T-cell (primary cell): ENCODE measurements at regions not wholly inside any gene's neighbourhood (a gene's known extent, or its start where the extent isn't known, plus 50 kb on each side); places are given as distances from the start of the nearest gene placed in this dataset.

Experiments used
- ATAC-seq, 4 experiments: fragments of 200-7000 bp in 3 of 4; fragments of 150-1000 bp in 1 of 4; cut with Tn5 transposase; replicated peaks in 1 of 4; 1 replicate in 3 of 4; 2 replicates in 1 of 4; pipeline ENCODE4 v1.10.0; 2021; ENCODE audit warnings: moderate library complexity in 3 of 4, mild to moderate bottlenecking in 2 of 4, moderate number of reproducible peaks in 1 of 4
- CTCF ChIA-PET, 2 donors: fragments of 300-600 bp; sonication (Branson Sonifier 250); formaldehyde crosslinking; loops; one replicate each; lab custom pipeline; 2022; ENCODE audit warnings: antibody characterized with exemption in 2 of 2; lab: Charles Lee
- POLR2A ChIA-PET, 2 donors: fragments of 300-600 bp; sonication (Branson Sonifier 250); formaldehyde crosslinking; loops; one replicate each; lab custom pipeline; 2022; ENCODE audit warnings: antibody characterized with exemption in 2 of 2; lab: Charles Lee
- DNase-seq, 35 experiments: peaks; one replicate each; pipeline versions ENCODE4 v3.0.0 to v3.0.0-alpha.2; 2013 to 2023
- H3K27ac ChIP-seq: one replicate; pipeline ENCODE4 v1.5.1; 2013; ENCODE audit warnings: low read length
- H3K27me3 ChIP-seq, 2 experiments: replicated peaks in 1 of 2; 1 replicate in 1 of 2; 2 replicates in 1 of 2; pipeline versions ENCODE4 v1.6.1 to v1.7.0; 2013; ENCODE audit warnings: low read length in 1 of 2, mixed read lengths in 1 of 2; ENCODE audit not compliant: control insufficient read depth in 2 of 2, insufficient read depth in 2 of 2; ENCODE audit errors: extremely low read depth in 1 of 2
- H3K36me3 ChIP-seq, 2 donors: 1 replicate in 1 of 2; 2 replicates in 1 of 2; pipeline versions ENCODE4 v1.6.1 to v1.7.0; 2013; ENCODE audit warnings: low read length in 1 of 2; ENCODE audit not compliant: control insufficient read depth in 2 of 2, insufficient read depth in 1 of 2; ENCODE audit errors: extremely low read depth in 1 of 2
- H3K4me1 ChIP-seq, 2 experiments: 1 replicate in 1 of 2; 2 replicates in 1 of 2; pipeline versions ENCODE4 v1.6.1 to v1.7.0; 2013; ENCODE audit warnings: low read length in 2 of 2, mixed read lengths in 1 of 2; ENCODE audit not compliant: insufficient read depth in 2 of 2, control insufficient read depth in 1 of 2; ENCODE audit errors: extremely low read depth in 1 of 2
- H3K4me3 ChIP-seq, 2 donors: 1 replicate in 1 of 2; 2 replicates in 1 of 2; pipeline versions ENCODE4 v1.5.1 to v1.7.0; 2013; ENCODE audit warnings: mild to moderate bottlenecking in 2 of 2, low read length in 1 of 2, moderate library complexity in 1 of 2; ENCODE audit not compliant: control insufficient read depth in 1 of 2; ENCODE audit errors: extremely low read depth in 1 of 2
- H3K9me3 ChIP-seq: 2 replicates; pipeline ENCODE4 v1.7.0; 2013
- H3K27ac Mint-ChIP-seq, 2 donors: one replicate each; pipeline ENCODE4 v1.8.0; 2020 to 2021; ENCODE audit warnings: mild to moderate bottlenecking in 2 of 2, mixed read lengths in 2 of 2
- H3K27me3 Mint-ChIP-seq, 2 donors: one replicate each; pipeline ENCODE4 v1.8.0; 2021 to 2022; ENCODE audit warnings: mixed read lengths in 2 of 2
- H3K36me3 Mint-ChIP-seq: one replicate; pipeline ENCODE4 v1.8.0; 2021; ENCODE audit warnings: mixed read lengths
- H3K4me1 Mint-ChIP-seq, 3 donors: one replicate each; pipeline ENCODE4 v1.8.0; 2020 to 2022; ENCODE audit warnings: mixed read lengths in 3 of 3, mild to moderate bottlenecking in 1 of 3
- H3K4me3 Mint-ChIP-seq, 3 donors: one replicate each; pipeline ENCODE4 v1.8.0; 2020 to 2022; ENCODE audit warnings: mild to moderate bottlenecking in 3 of 3, mixed read lengths in 3 of 3, moderate library complexity in 3 of 3
- H3K9me3 Mint-ChIP-seq, 3 donors: one replicate each; pipeline ENCODE4 v1.8.0; 2020 to 2022; ENCODE audit warnings: mixed read lengths in 3 of 3
- WGBS: methylation state at CpG from one replicate; pipeline ENCODE4 v1.1.5; 2013; ENCODE audit warnings: missing lambda C conversion rate; ENCODE audit not compliant: insufficient coverage; 5-methylcytosine and 5-hydroxymethylcytosine counted together

DNA sequence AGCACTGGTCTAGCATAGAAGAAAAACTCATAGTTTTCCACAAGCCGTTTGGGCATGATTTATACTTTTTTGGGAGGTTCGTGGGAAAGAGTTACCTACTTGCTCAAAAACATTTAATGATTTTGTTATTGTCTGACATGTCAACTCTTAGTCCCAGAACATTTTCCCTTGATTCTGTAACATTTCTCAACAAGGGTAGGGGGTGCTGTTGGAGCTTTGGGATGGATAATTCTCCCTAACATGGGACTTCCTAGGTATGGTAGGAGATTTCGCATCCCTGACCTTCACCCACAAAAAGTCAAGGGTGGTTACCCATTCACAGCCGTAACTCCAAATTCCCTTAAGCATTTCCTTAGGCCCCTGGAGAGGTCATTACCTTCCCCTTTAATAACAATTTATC is 378.0 kb downstream of the YTHDC2 start:
- no peaks in the 10 kb centered on the region for H3K9me3 ChIP-seq
- H3K9me3 Mint-ChIP-seq = peaks cover 0 to 8% (median 0%) of the 10 kb centered on the region in 3 donors
- H3K27me3 Mint-ChIP-seq = no peaks in the 10 kb centered on the region
- no peak overlapping the region for H3K4me3 Mint-ChIP-seq
- H3K4me1 ChIP-seq = no peaks in the 10 kb centered on the region
- DNase-seq (no peak), ATAC-seq (no peak)
- no peak overlapping the region for H3K4me3 ChIP-seq
- no peaks in the 10 kb centered on the region for H3K36me3 Mint-ChIP-seq
- ChIA-PET CTCF (no interaction called here), POLR2A (no interaction called here)
- no peaks in the 10 kb centered on the region for H3K27me3 ChIP-seq
- no peak overlapping the region for H3K27ac ChIP-seq
- 100% methylated on average over 1 of the region's 4 CpGs for WGBS
- no peak overlapping the region for H3K27ac Mint-ChIP-seq
- H3K36me3 ChIP-seq = no peaks in the 10 kb centered on the region
- H3K4me1 Mint-ChIP-seq = no peaks in the 10 kb centered on the region

DNA sequence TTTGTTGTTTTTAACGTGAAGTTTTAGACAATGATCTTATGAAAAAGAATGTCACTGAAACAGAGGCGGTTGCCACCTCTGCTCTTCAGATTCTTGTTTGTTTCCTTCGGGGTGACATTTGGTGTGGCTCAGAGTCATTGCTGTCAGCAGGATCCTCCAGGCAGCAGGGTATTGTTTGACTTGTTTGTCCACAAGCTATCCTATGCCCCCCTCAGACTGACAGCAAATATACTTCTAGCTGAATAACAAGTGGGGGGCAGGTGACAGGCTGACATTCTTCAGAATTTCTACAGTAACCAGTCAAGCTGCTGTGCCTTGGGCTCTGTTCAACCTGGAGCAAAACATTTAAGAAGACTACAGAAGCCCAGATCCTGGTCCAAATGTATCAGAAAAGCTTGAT is 383.3 kb downstream of the YTHDC2 start:
- no peaks in the 10 kb centered on the region for H3K36me3 Mint-ChIP-seq
- Histone ChIP-seq H3K27ac (no peak overlapping the region), H3K4me1 (no peaks in the 10 kb centered on the region), H3K9me3 (no peaks in the 10 kb centered on the region), H3K27me3 (no peaks in the 10 kb centered on the region), H3K4me3 (no peak overlapping the region), H3K36me3 (no peaks in the 10 kb centered on the region)
- H3K4me3 Mint-ChIP-seq = no peak overlapping the region
- no peak overlapping the region for H3K27ac Mint-ChIP-seq
- no peak for DNase-seq
- ATAC-seq = no peak
- no peaks in the 10 kb centered on the region for H3K4me1 Mint-ChIP-seq
- ChIA-PET POLR2A (no interaction called here), CTCF (no interaction called here)
- 60% methylated on average over 1 of the region's 3 CpGs for WGBS
- H3K9me3 Mint-ChIP-seq = peaks cover 0 to 8% (median 0%) of the 10 kb centered on the region in 3 donors
- no peaks in the 10 kb centered on the region for H3K27me3 Mint-ChIP-seq

DNA sequence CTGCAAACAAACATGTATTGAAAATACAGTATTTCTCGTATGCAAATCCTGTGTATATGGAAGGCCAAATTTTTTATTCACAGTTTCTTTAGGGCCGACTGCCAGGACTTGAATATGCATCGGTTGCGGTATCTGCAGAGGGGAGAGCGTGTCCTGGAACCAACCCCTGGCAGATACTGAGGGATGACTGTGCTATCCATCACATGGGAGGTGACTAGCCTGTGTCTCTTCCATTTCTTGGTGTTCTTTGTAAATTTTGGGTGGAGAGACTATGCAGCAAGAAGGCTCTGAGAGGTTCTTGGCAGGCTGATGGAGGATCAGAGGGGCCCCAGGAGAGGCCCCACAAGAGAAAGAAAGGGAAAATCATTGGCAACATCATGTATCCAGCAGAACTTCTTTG is 384.3 kb downstream of the YTHDC2 start:
- Histone ChIP-seq H3K36me3 (no peaks in the 10 kb centered on the region), H3K4me1 (no peaks in the 10 kb centered on the region), H3K27ac (no peak overlapping the region), H3K9me3 (no peaks in the 10 kb centered on the region), H3K27me3 (no peaks in the 10 kb centered on the region), H3K4me3 (no peak overlapping the region)
- no peak overlapping the region for H3K27ac Mint-ChIP-seq
- no peaks in the 10 kb centered on the region for H3K27me3 Mint-ChIP-seq
- H3K4me1 Mint-ChIP-seq = no peaks in the 10 kb centered on the region
- CTCF ChIA-PET = no interaction called here
- 81% methylated on average over 5 of the region's 5 CpGs for WGBS
- ATAC-seq = no peak
- peaks cover 0 to 8% (median 0%) of the 10 kb centered on the region in 3 donors for H3K9me3 Mint-ChIP-seq
- DNase-seq = no peak
- POLR2A ChIA-PET = no interaction called here
- no peak overlapping the region for H3K4me3 Mint-ChIP-seq
- no peaks in the 10 kb centered on the region for H3K36me3 Mint-ChIP-seq

DNA sequence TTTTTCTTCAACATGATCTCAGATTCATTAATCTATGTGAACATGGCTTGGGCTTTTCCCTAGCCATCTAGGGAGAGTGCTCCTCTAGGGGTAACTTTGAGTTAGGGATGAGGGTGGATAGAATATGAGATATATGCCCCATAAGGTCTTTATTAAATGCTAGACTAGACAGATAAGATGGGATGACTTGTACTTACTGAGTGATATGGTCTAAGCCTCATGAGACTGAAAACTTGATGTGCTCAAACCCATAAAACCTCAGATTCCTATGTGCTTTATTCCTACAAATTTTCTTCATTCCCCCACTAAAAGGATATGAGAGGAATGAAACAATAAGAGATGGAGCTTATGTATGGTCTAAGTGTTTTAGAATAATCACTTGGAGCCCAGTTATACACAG is 386.6 kb downstream of the YTHDC2 start:
- Histone ChIP-seq H3K4me3 (no peak overlapping the region), H3K27ac (no peak overlapping the region), H3K27me3 (no peaks in the 10 kb centered on the region), H3K9me3 (no peaks in the 10 kb centered on the region), H3K4me1 (no peaks in the 10 kb centered on the region), H3K36me3 (no peaks in the 10 kb centered on the region)
- Mint-ChIP-seq H3K9me3 (no peaks in the 10 kb centered on the region), H3K4me3 (no peak overlapping the region), H3K4me1 (no peaks in the 10 kb centered on the region), H3K36me3 (no peaks in the 10 kb centered on the region), H3K27ac (no peak overlapping the region), H3K27me3 (no peaks in the 10 kb centered on the region)
- ATAC-seq (no peak), DNase-seq (no peak)
- ChIA-PET POLR2A (no interaction called here), CTCF (no interaction called here)

DNA sequence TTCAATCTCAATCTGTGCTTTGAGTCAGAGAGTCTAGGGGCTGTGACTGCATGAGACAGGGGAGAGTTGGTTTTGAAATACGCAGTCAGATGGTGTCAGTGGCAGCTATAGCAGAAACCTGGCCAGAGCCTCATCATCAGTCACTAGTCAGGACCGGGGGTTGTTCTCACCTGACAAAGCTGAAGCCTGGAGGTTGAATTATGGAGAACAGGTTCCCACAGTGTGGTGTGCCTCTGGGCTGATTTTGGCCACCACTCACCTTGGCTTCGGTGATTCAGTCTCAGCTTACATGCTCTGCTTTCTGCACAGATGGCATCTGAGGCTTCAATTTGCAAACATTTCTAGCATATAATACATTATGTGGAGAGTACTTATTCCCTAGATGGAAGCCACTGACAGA is 387.3 kb downstream of the YTHDC2 start:
- POLR2A ChIA-PET = no interaction called here
- H3K36me3 Mint-ChIP-seq = no peaks in the 10 kb centered on the region
- 50% methylated on average over 2 of the region's 3 CpGs for WGBS

DNA sequence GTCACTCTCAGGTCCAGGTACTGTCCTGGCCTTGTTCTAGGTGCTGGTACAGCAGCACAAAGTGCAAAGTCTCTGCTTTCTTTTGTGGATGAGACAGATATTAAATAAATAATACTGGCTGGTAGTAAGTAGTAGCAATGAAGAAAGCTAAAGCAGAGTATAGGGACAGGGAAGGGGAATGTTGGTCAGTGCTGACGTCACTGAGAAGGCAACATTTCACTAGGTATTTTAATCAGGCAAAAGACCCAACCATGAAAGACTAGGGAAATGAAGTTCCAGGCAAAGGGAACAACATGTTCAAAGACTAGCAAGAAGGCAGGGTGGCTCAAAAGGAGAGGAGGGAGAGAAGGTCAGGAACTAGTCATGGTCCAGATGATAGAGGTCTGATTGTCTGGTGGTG is 388.2 kb downstream of the YTHDC2 start:
- ATAC-seq = no peak
- Mint-ChIP-seq H3K27ac (no peak overlapping the region), H3K4me1 (no peaks in the 10 kb centered on the region), H3K4me3 (no peak overlapping the region), H3K27me3 (no peaks in the 10 kb centered on the region), H3K36me3 (no peaks in the 10 kb centered on the region), H3K9me3 (peaks cover 0 to 5% (median 0%) of the 10 kb centered on the region in 3 donors)
- ChIA-PET CTCF (no interaction called here), POLR2A (no interaction called here)
- no CpG with 5 or more reads among the region's 1 CpG for WGBS
- no peaks in the 10 kb centered on the region for H3K9me3 ChIP-seq
- H3K4me3 ChIP-seq = no peak overlapping the region
- H3K27ac ChIP-seq = no peak overlapping the region
- no peak for DNase-seq
- H3K4me1 ChIP-seq = no peaks in the 10 kb centered on the region
- no peaks in the 10 kb centered on the region for H3K27me3 ChIP-seq
- no peaks in the 10 kb centered on the region for H3K36me3 ChIP-seq

More for the DNA sequence above, 387.3 kb downstream of the YTHDC2 start:
- no peaks in the 10 kb centered on the region for H3K36me3 ChIP-seq
- Mint-ChIP-seq H3K4me1 (no peaks in the 10 kb centered on the region), H3K4me3 (no peak overlapping the region), H3K27me3 (no peaks in the 10 kb centered on the region), H3K9me3 (no peaks in the 10 kb centered on the region), H3K27ac (no peak overlapping the region)
- H3K27me3 ChIP-seq = no peaks in the 10 kb centered on the region
- H3K4me3 ChIP-seq = no peak overlapping the region
- no peak overlapping the region for H3K27ac ChIP-seq
- no peak for DNase-seq
- no peak for ATAC-seq
- H3K4me1 ChIP-seq = no peaks in the 10 kb centered on the region
- CTCF ChIA-PET = no interaction called here
- H3K9me3 ChIP-seq = no peaks in the 10 kb centered on the region

DNA sequence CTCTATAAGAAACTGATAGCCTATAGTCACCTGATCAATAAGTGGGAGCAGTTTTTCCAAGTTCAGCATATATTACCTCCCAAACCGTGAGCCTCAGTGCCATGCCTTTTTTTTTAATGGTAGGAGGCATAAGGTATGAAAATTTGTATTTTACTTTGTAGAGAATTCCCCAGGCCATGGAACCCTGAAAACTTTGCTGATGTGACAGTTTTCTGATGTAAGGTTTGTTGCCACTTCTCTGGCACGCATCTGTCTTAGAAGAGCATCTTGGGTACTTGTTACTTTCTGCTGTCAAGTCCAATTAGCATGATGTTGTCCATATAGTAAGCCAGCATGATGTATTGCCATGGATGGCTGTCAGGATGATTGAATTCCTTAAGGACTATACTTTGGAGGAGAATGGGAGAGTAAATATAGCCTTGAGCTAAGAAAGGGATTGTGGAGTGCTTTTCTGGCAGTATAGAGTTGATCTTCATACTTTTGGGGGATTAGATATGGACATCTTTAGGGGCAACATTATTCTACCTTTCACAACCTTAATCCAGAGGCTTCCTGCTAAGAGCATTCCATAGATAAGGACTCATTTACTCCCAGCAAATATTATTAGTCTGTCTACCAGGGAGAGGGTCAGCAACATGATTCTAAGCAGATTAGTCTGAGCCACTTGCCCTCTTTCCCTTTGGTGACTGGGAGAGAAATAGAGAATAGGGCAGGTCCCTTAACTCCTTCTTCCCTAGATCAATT is 389.6 kb downstream of the YTHDC2 start:
- Mint-ChIP-seq H3K27me3 (no peaks in the 10 kb centered on the region), H3K4me3 (no peak overlapping the region), H3K27ac (no peak overlapping the region), H3K36me3 (no peaks in the 10 kb centered on the region), H3K9me3 (peaks cover 0 to 5% (median 4%) of the 10 kb centered on the region in 3 donors), H3K4me1 (no peaks in the 10 kb centered on the region)
- Histone ChIP-seq H3K4me3 (no peak overlapping the region), H3K9me3 (no peaks in the 10 kb centered on the region), H3K36me3 (no peaks in the 10 kb centered on the region), H3K27me3 (no peaks in the 10 kb centered on the region), H3K27ac (no peak overlapping the region), H3K4me1 (no peaks in the 10 kb centered on the region)
- ChIA-PET CTCF (no interaction called here), POLR2A (no interaction called here)
- DNase-seq (no peak), ATAC-seq (no peak)
- 45% methylated on average over 1 of the region's 2 CpGs for WGBS
